Esophagus squamous epithelium (tissue), 4 donors: ENCODE measurements at regions not wholly inside any gene's neighbourhood (a gene's known extent, or its start where the extent isn't known, plus 50 kb on each side); places are given as distances from the start of the nearest gene placed in this dataset.

Experiments
- CTCF ChIP-seq, 6 experiments: fragments of 450-650 bp in 4 of 6; fragments of 200-600 bp in 2 of 6; sonication (generic) in 2 of 6; IDR thresholded peaks; one replicate each; pipeline ENCODE4 v1.5.1; 2016 to 2019; ENCODE audit warnings: antibody characterized with exemption in 6 of 6, mild to moderate bottlenecking in 4 of 6, moderate library complexity in 4 of 6
- POLR2A ChIP-seq, 4 donors: fragments of 450-650 bp; IDR thresholded peaks; one replicate each; pipeline ENCODE4 v1.6.1; 2017; ENCODE audit warnings: antibody characterized with exemption in 4 of 4, mild to moderate bottlenecking in 4 of 4, moderate library complexity in 3 of 4

GRCh38 chr5:2993771-2994170, 242.3 kb upstream of the IRX2 start:
- TF ChIP-seq CTCF (IDR thresholded peaks at IDR 0.05) (no peak), POLR2A (IDR thresholded peaks at IDR 0.05) (no peak)
